ENCODE measurements at regions not wholly inside any gene's neighbourhood (a gene's known extent, or its start where the extent isn't known, plus 50 kb on each side); places are given as distances from the start of the nearest gene placed in this dataset.
A peak's percentile ranks its signal among the peaks of the same experiment; 100 is the strongest.

DNA sequence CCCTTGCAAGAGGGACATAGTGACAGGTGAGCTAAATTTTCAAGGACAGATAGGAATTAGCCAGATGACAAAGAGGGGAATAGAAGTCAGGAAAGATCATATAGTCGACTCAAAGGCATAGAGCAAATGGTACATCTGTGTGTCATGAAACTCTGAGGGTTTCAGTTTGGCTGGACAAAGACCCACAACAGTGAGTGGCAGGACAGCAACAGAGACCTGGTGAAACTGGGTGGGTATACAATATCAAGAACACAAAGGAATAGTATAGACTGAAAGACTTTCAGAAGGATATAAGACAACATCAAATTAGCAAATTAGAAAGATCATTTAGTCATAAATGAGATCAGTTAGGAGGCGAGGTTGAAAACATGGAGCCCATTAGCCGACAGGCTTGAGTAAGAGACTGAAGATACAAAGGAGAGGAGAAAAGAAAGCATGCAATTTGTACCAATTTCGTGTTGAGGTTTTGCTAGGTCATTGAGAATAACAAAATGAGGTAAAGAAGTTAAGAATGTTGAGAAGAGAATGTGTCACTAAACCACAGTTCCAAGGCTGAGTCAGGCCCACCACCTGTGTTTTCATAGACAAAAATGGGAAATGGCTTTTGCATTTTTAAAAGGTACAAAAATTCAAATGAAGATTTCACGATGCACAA, 213.8 kb downstream of the HHIPL2 start:
- no peaks in the 10 kb centered on the region for H3K79me2 ChIP-seq (ENCODE audit: insufficient read depth, low read depth)
- peak overlapping the region; percentile 72 for H3K4me2 ChIP-seq
- no peaks in the 10 kb centered on the region for H3K36me3 ChIP-seq (ENCODE audit: insufficient read depth)
- no peaks in the 10 kb centered on the region for H3K27me3 ChIP-seq (ENCODE audit: insufficient read depth, low read depth)
- TF ChIP-seq CTCF (conservative IDR thresholded peaks at IDR 0.05; ENCODE audit: low read depth, low read length), result no peak
- no peak overlapping the region for H2AFZ ChIP-seq (ENCODE audit: low read depth)
- H3K9ac ChIP-seq, result peak overlapping the region; percentile 13; the same call in 1 of the 2 replicates
- H4K20me1 ChIP-seq (ENCODE audit: insufficient read depth), result no peaks in the 10 kb centered on the region
- H3K4me1 ChIP-seq (ENCODE audit: low read depth, poor library complexity, severe bottlenecking), result peaks cover 46% of the 10 kb centered on the region
- H3K4me3 ChIP-seq (IDR thresholded peaks at IDR 0.05; ENCODE audit: insufficient read depth, low read depth, low read length), result no peak overlapping the region
- H3K27ac ChIP-seq, result peak overlapping the region; percentile 54

GRCh38 chr1:222331765-222332164, 216.1 kb downstream of the HHIPL2 start:
- Histone ChIP-seq H3K9ac (no peak overlapping the region), H3K27ac (no peak overlapping the region), H4K20me1 (ENCODE audit: insufficient read depth) (no peaks in the 10 kb centered on the region), H2AFZ (ENCODE audit: low read depth) (no peak overlapping the region), H3K27me3 (ENCODE audit: insufficient read depth, low read depth) (no peaks in the 10 kb centered on the region), H3K4me2 (no peak overlapping the region), H3K79me2 (ENCODE audit: insufficient read depth, low read depth) (no peaks in the 10 kb centered on the region), H3K4me3 (IDR thresholded peaks at IDR 0.05; ENCODE audit: insufficient read depth, low read depth, low read length) (no peak overlapping the region), H3K36me3 (ENCODE audit: insufficient read depth) (no peaks in the 10 kb centered on the region), H3K4me1 (ENCODE audit: low read depth, poor library complexity, severe bottlenecking) (peaks cover 40% of the 10 kb centered on the region)
- no peak for TF ChIP-seq CTCF (conservative IDR thresholded peaks at IDR 0.05; ENCODE audit: low read depth, low read length)

GRCh38 chr1:222331340-222331739, 216.6 kb downstream of the HHIPL2 start:
- Histone ChIP-seq H3K4me3 (IDR thresholded peaks at IDR 0.05; ENCODE audit: insufficient read depth, low read depth, low read length) (no peak overlapping the region), H3K4me1 (ENCODE audit: low read depth, poor library complexity, severe bottlenecking) (peaks cover 35% of the 10 kb centered on the region), H3K36me3 (ENCODE audit: insufficient read depth) (no peaks in the 10 kb centered on the region), H2AFZ (ENCODE audit: low read depth) (no peak overlapping the region), H3K4me2 (no peak overlapping the region), H3K27ac (no peak overlapping the region), H4K20me1 (ENCODE audit: insufficient read depth) (no peaks in the 10 kb centered on the region), H3K27me3 (ENCODE audit: insufficient read depth, low read depth) (no peaks in the 10 kb centered on the region), H3K9ac (no peak overlapping the region), H3K79me2 (ENCODE audit: insufficient read depth, low read depth) (no peaks in the 10 kb centered on the region)
- no peak for TF ChIP-seq CTCF (conservative IDR thresholded peaks at IDR 0.05; ENCODE audit: low read depth, low read length)

DNA sequence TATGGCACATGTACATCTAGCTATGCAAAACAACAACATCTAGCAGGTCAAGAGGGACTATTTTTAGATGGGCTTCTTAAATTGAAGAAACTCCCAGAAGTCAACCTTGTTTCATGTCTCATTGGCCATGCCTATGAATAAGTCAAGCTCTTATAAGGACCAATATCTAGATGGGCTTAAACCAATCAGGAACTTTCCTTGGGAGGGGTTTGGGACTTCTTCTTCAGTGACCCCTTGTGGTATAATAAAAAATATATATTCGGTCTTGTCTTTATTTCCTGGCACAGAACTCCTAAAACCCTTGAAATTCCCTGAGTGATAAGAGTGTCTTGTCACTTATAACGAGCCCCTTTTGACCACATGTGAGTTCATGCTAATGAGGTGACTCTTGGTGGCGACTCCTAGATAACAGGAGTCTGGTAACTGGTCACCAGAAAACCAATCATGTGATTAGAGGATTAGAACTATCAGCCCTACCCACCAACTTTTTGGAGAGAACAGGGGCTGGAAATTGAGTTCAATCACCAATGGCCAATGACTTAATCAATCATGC, 218.3 kb downstream of the HHIPL2 start:
- Histone ChIP-seq H3K9ac (no peak overlapping the region), H4K20me1 (ENCODE audit: insufficient read depth) (no peaks in the 10 kb centered on the region), H3K4me1 (ENCODE audit: low read depth, poor library complexity, severe bottlenecking) (peaks cover 21% of the 10 kb centered on the region), H3K27ac (no peak overlapping the region), H3K36me3 (ENCODE audit: insufficient read depth) (no peaks in the 10 kb centered on the region), H3K4me3 (IDR thresholded peaks at IDR 0.05; ENCODE audit: insufficient read depth, low read depth, low read length) (no peak overlapping the region), H3K79me2 (ENCODE audit: insufficient read depth, low read depth) (no peaks in the 10 kb centered on the region), H3K27me3 (ENCODE audit: insufficient read depth, low read depth) (no peaks in the 10 kb centered on the region), H3K4me2 (no peak overlapping the region), H2AFZ (ENCODE audit: low read depth) (no peak overlapping the region)
- TF ChIP-seq CTCF (conservative IDR thresholded peaks at IDR 0.05; ENCODE audit: low read depth, low read length), result no peak

Data from KMS-11 (cell line).